ENCODE measurements at regions not wholly inside any gene's neighbourhood (a gene's known extent, or its start where the extent isn't known, plus 50 kb on each side); places are given as distances from the start of the nearest gene placed in this dataset.

- DNase-seq (ENCODE audit: low spot score): no peak
These were observed 58.5 kb upstream of the FOXC1 start for GRCh38 chr6:1551249-1551648.

DNA sequence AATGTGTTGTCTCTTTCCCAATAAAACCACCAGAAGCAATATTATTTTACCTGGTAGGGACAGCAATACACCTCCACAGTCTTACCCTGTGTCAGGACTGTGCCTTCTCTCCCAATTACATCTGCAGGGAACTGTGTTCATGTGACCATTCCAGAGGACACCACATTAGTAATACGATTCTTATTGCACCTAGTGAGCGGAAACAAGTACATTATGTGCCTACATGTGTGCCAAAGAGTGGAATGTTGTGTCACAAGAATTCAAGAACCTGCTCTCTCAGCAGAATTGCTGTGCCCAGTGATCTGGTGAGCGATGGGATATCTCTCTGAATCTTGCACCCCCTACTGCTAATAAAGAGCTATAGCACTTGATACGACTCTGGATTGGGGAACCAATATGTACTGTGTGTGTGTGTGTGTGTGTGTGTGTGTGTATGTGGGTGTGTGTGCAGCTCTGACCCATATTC is 57.4 kb upstream of the FOXC1 start:
- DNase-seq (ENCODE audit: low spot score): peak; percentile 17

- no peak for DNase-seq (ENCODE audit: low spot score)
These were observed 56.1 kb upstream of the FOXC1 start for GRCh38 chr6:1553562-1554083.

DNA sequence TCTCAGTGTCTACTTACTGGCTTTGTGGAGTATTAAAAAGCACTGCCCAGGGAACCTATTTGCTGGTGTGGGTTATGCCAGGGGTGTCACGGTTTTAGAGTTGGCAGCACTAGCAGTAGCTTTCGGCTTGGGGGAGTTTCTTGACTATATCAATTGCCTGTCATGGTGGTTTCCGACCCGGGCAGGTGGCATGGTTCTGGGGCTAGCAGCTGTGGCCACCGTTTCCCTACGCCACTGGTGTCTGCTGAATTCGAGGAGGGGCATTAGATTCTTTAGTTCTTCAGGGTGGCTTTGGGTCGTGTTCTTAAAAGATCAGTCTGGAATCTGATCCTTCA is 55.6 kb upstream of the FOXC1 start:
- DNase-seq (ENCODE audit: low spot score): no peak

DNA sequence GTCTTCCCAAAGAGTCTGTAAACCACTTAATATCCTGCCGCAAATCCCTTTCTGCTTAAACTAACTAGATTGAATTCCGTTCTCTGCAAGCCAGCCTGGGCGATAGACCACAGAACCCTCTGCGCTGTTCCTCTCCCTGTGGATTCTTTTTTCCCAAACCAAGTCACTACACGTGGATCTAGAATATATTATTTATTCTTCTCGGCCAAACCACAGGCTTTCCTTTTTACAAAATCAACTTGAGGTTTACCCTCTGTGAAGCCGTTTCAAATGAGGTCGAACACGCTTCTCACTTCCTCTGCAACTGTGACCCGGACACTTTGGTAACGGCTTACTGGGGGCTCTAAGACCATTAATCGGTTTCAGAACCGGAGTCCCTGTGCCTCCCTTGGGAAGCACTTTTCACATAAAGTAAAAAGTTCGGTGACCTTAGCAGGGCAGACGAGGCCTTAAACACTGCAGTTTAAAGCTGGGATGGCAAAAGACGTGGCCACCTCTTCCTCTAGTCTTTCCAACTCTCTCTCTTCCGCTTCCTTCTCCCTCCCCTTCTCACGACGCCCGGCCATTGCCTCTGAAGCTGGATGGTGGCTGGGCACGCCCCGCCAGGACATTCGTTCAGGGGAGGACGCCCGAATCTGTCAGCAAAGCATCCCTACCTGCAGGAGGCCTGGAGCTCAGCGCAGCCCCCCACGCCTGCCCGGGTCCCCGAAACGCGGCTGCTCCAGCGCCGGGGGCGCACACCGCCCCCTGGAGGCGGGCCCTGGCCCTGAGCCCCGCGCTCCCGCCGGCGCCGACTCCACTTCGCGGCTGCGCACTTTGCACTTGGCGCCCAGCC is 55.0 kb upstream of the FOXC1 start:
- DNase-seq (ENCODE audit: low spot score): no peak

DNA sequence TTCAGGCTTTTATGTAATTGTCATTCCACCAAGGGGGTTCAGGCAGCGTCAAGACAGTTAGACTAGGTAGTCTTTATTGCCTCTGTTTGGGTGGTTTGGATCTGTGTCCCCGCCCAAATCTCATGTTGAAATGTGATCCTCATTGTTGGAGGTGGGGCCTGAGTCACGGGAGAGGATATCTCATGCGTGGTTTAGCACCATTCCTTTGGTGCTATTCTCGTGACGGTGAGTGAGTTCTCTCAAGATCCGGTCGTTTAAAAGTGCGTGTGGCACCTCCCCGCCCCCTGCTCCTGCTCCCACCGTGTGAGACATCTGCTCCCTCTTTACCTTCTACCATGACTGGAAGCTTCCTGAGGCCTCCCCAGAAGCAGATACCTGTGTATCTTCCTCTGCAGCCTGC is 51.3 kb upstream of the FOXC1 start:
- no peak for DNase-seq (ENCODE audit: low spot score)

Data from SW480 (cell line).